HG03354 (cell line): ENCODE measurements at regions not wholly inside any gene's neighbourhood (a gene's known extent, or its start where the extent isn't known, plus 50 kb on each side); places are given as distances from the start of the nearest gene placed in this dataset.

Experiments
- ATAC-seq: cut with Tn5 transposase; IDR thresholded peaks from one replicate; pipeline ENCODE4 v1.9.1; 2021; ENCODE audit warnings: mild to moderate bottlenecking; ENCODE audit not compliant: unreplicated experiment, poor library complexity, severe bottlenecking

GRCh38 chr18:30929718-30930117 lies 112.8 kb downstream of the DSC3 start:
- ATAC-seq = no peak

GRCh38 chr18:30929065-30929464 lies 113.5 kb downstream of the DSC3 start:
- no peak for ATAC-seq

GRCh38 chr18:30927517-30928075 lies 114.9 kb downstream of the DSC3 start:
- ATAC-seq = no peak

- ATAC-seq = no peak
Measured at GRCh38 chr18:30927042-30927441, 115.5 kb downstream of the DSC3 start.

- no peak for ATAC-seq
Measured at GRCh38 chr18:30925795-30926194, 116.7 kb downstream of the DSC3 start.

- ATAC-seq = no peak
Measured at GRCh38 chr18:30920757-30921156, 121.8 kb downstream of the DSC3 start.

GRCh38 chr18:30920351-30920750 lies 122.2 kb downstream of the DSC3 start:
- no peak for ATAC-seq

GRCh38 chr18:30917651-30918050 lies 124.9 kb downstream of the DSC3 start:
- no peak for ATAC-seq

GRCh38 chr18:30915336-30915988 lies 127.1 kb downstream of the DSC3 start:
- no peak for ATAC-seq

- no peak for ATAC-seq
Measured at GRCh38 chr18:30908381-30908780, 134.2 kb downstream of the DSC3 start.

GRCh38 chr18:30903566-30903965 lies 139.0 kb downstream of the DSC3 start:
- no peak for ATAC-seq

GRCh38 chr18:30889519-30890301 lies 152.8 kb downstream of the DSC3 start:
- no peak for ATAC-seq

GRCh38 chr18:30888344-30888743 lies 154.2 kb downstream of the DSC3 start:
- no peak for ATAC-seq

- no peak for ATAC-seq
Measured at GRCh38 chr18:30886998-30887397, 155.5 kb downstream of the DSC3 start.

- ATAC-seq = no peak
Measured at GRCh38 chr18:30870466-30870865, 172.1 kb downstream of the DSC3 start.

GRCh38 chr18:30862900-30863299 lies 179.6 kb downstream of the DSC3 start:
- ATAC-seq = no peak

- ATAC-seq = no peak
Measured at GRCh38 chr18:30860741-30861140, 181.8 kb downstream of the DSC3 start.

- no peak for ATAC-seq
Measured at GRCh38 chr18:30859036-30859435, 183.5 kb downstream of the DSC3 start.

- no peak for ATAC-seq
Measured at GRCh38 chr18:30858560-30858959, 184.0 kb downstream of the DSC3 start.

GRCh38 chr18:30855762-30856161 lies 186.8 kb downstream of the DSC3 start:
- no peak for ATAC-seq

GRCh38 chr18:30852980-30853379 lies 189.6 kb downstream of the DSC3 start:
- ATAC-seq = no peak
